ENCODE measurements at regions not wholly inside any gene's neighbourhood (a gene's known extent, or its start where the extent isn't known, plus 50 kb on each side); places are given as distances from the start of the nearest gene placed in this dataset.

- no peak overlapping the region for H3K4me2 ChIP-seq (ENCODE audit: low read length)
- H3K36me3 ChIP-seq (ENCODE audit: control insufficient read depth, insufficient read depth, low read length) = no peaks in the 10 kb centered on the region
- H3K9me3 ChIP-seq (ENCODE audit: control insufficient read depth, low read length) = no peaks in the 10 kb centered on the region
- no peak overlapping the region for H3K27ac ChIP-seq
- H3K4me1 ChIP-seq = no peaks in the 10 kb centered on the region
- no peak overlapping the region for H3K9ac ChIP-seq
- H3K27me3 ChIP-seq (ENCODE audit: control insufficient read depth, insufficient read depth, low read length) = no peaks in the 10 kb centered on the region
- no peak overlapping the region for H3K4me3 ChIP-seq (ENCODE audit: low read depth, low read length)
- TF ChIP-seq, protein P1, sequence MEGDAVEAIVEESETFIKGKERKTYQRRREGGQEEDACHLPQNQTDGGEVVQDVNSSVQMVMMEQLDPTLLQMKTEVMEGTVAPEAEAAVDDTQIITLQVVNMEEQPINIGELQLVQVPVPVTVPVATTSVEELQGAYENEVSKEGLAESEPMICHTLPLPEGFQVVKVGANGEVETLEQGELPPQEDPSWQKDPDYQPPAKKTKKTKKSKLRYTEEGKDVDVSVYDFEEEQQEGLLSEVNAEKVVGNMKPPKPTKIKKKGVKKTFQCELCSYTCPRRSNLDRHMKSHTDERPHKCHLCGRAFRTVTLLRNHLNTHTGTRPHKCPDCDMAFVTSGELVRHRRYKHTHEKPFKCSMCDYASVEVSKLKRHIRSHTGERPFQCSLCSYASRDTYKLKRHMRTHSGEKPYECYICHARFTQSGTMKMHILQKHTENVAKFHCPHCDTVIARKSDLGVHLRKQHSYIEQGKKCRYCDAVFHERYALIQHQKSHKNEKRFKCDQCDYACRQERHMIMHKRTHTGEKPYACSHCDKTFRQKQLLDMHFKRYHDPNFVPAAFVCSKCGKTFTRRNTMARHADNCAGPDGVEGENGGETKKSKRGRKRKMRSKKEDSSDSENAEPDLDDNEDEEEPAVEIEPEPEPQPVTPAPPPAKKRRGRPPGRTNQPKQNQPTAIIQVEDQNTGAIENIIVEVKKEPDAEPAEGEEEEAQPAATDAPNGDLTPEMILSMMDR (IDR thresholded peaks at IDR 0.05) = no peak
- no peaks in the 10 kb centered on the region for H3K79me2 ChIP-seq
- peak overlapping the region; percentile 2 for H2AFZ ChIP-seq
These were observed 251.5 kb downstream of the SIPA1L2 start for GRCh38 chr1:232378266-232379062.

DNA sequence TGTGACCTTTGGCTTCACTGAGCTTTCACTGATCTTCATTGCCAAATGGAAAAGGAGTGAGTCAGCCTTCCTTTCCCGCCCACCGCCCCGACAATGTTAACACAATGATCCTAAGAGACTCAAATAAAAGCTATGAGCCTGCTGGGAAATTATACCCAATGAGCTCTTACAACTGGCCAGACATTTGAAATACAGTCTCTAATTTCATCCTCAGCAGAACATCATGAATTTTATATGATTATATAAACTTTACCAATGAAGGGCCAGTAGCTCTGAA lies 252.5 kb downstream of the SIPA1L2 start:
- H2AFZ ChIP-seq = no peak overlapping the region
- H3K27me3 ChIP-seq (ENCODE audit: control insufficient read depth, insufficient read depth, low read length) = no peaks in the 10 kb centered on the region
- TF ChIP-seq, protein P1 (IDR thresholded peaks at IDR 0.05) = no peak
- H3K9me3 ChIP-seq (ENCODE audit: control insufficient read depth, low read length) = no peaks in the 10 kb centered on the region
- H3K36me3 ChIP-seq (ENCODE audit: control insufficient read depth, insufficient read depth, low read length) = no peaks in the 10 kb centered on the region
- no peak overlapping the region for H3K4me2 ChIP-seq (ENCODE audit: low read length)
- H3K9ac ChIP-seq = no peak overlapping the region
- no peaks in the 10 kb centered on the region for H3K4me1 ChIP-seq
- no peak overlapping the region for H3K4me3 ChIP-seq (ENCODE audit: low read depth, low read length)
- H3K27ac ChIP-seq = no peak overlapping the region
- H3K79me2 ChIP-seq = no peaks in the 10 kb centered on the region

DNA sequence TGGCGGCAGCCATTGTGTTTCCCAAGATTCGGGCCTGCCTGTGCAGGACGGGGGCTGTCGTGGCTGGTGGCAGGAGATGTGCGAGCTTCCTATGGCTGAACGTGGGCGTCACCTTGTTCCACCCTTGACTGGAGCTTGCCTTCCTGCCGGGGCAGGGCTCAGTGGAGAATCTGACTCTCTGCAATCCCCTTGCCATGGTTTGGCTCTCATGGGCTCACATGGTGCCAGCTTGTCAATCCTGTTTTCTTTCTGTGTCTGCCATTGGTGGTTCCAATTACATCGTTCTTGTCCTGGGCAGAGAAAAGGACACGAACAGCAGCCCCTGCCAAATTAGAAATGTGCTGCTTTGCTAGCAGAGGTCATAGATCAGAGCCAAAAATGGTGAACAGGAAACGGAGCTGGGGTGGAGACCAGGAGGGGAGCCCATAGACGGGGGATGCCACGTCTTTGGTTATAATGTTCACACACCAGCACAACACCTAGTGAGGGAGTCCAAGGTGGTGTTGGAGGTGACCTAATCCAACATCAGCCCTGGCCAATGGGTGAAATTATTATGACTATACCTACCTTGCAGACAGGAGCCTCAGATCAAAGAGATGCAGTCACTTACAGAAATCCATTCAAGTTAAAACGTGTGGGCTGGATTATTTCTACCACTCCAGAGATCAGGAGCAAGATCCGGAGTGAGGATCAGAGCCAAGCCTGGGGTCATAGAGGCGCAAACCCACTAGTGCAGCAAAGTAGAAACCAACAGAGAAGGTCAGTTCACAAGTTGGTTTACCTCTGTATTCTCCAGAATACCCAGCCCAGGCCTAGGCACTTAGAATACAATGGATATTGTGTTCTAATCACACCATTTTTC lies 253.1 kb downstream of the SIPA1L2 start:
- Histone ChIP-seq H3K4me3 (ENCODE audit: low read depth, low read length) (no peak overlapping the region), H3K36me3 (ENCODE audit: control insufficient read depth, insufficient read depth, low read length) (no peaks in the 10 kb centered on the region), H3K9ac (no peak overlapping the region), H2AFZ (no peak overlapping the region), H3K4me2 (ENCODE audit: low read length) (no peak overlapping the region), H3K27me3 (ENCODE audit: control insufficient read depth, insufficient read depth, low read length) (no peaks in the 10 kb centered on the region), H3K27ac (no peak overlapping the region), H3K79me2 (no peaks in the 10 kb centered on the region), H3K9me3 (ENCODE audit: control insufficient read depth, low read length) (no peaks in the 10 kb centered on the region), H3K4me1 (no peaks in the 10 kb centered on the region)
- TF ChIP-seq, protein P1 (IDR thresholded peaks at IDR 0.05) = no peak

DNA sequence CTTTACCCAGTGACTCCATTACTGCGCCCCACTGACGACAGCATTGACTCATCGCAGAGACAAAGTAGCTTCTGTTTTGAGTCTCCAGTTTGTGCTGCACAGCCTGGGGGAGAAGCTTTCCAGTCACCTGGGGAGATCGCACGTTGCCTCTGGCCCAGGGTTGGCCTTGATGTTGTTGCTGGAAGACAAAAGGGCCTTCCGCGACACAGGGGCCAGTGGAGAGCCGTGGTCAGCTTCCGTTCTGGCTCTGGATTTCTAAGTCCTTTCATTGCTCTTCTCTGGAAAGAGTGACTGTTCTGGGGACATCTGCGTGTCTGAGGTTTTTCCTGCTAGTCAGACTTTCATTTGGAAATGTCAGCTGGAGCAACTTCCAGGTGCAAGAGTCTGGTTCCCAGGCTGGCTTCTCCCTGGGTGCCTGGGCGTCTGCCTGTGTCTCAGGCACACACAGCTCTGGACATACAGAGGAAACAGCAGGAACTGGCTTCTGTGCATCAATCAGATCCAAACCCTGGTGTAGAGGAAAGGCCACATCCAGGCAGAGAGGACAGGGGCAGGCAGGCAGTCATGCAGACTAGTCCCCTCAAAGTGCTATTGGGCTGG lies 257.0 kb downstream of the SIPA1L2 start:
- H3K4me2 ChIP-seq (ENCODE audit: low read length) = no peak overlapping the region
- no peaks in the 10 kb centered on the region for H3K27me3 ChIP-seq (ENCODE audit: control insufficient read depth, insufficient read depth, low read length)
- H3K9ac ChIP-seq = no peak overlapping the region
- H3K9me3 ChIP-seq (ENCODE audit: control insufficient read depth, low read length) = no peaks in the 10 kb centered on the region
- H3K36me3 ChIP-seq (ENCODE audit: control insufficient read depth, insufficient read depth, low read length) = no peaks in the 10 kb centered on the region
- no peaks in the 10 kb centered on the region for H3K4me1 ChIP-seq
- no peak overlapping the region for H2AFZ ChIP-seq
- H3K4me3 ChIP-seq (ENCODE audit: low read depth, low read length) = no peak overlapping the region
- TF ChIP-seq, protein P1 (IDR thresholded peaks at IDR 0.05) = no peak
- H3K27ac ChIP-seq = no peak overlapping the region
- H3K79me2 ChIP-seq = no peaks in the 10 kb centered on the region
